Neuronal stem cell (in vitro differentiated cells): ENCODE measurements at regions not wholly inside any gene's neighbourhood (a gene's known extent, or its start where the extent isn't known, plus 50 kb on each side); places are given as distances from the start of the nearest gene placed in this dataset.

Experiments
- DNase-seq: peaks from one replicate; pipeline ENCODE4 v3.0.0-alpha.2; 2013; ENCODE audit warnings: low spot score
- H2AFZ ChIP-seq: one replicate; pipeline ENCODE4 v1.6.1; 2013; ENCODE audit warnings: mild to moderate bottlenecking, low read length, inconsistent platforms
- H2AK5ac ChIP-seq: 2 replicates; pipeline ENCODE4 v1.6.1; 2013; ENCODE audit warnings: low read depth, mild to moderate bottlenecking, inconsistent platforms, low read length, moderate library complexity, mixed read lengths
- H2BK120ac ChIP-seq: 2 replicates; pipeline ENCODE4 v1.6.1; 2013; ENCODE audit warnings: low read depth, mild to moderate bottlenecking, inconsistent platforms, low read length, moderate library complexity, mixed read lengths
- H2BK12ac ChIP-seq: one replicate; pipeline ENCODE4 v1.6.1; 2013; ENCODE audit warnings: low read length, inconsistent platforms
- H2BK15ac ChIP-seq: 2 replicates; pipeline ENCODE4 v1.6.1; 2013; ENCODE audit warnings: mild to moderate bottlenecking, low read length, inconsistent platforms, mixed read lengths
- H2BK5ac ChIP-seq: one replicate; pipeline ENCODE4 v1.6.1; 2013; ENCODE audit warnings: inconsistent platforms, mild to moderate bottlenecking, low read length, moderate library complexity
- H3K14ac ChIP-seq: one replicate; pipeline ENCODE4 v1.6.1; 2013; ENCODE audit warnings: low read length, inconsistent platforms
- H3K18ac ChIP-seq: 2 replicates; pipeline ENCODE4 v1.6.1; 2013; ENCODE audit warnings: low read length, inconsistent platforms
- H3K23ac ChIP-seq: 2 replicates; pipeline ENCODE4 v1.6.1; 2013; ENCODE audit warnings: low read depth, mild to moderate bottlenecking, mixed read lengths, low read length, inconsistent platforms; ENCODE audit not compliant: poor library complexity
- H3K27ac ChIP-seq: replicated peaks from 3 replicates; pipeline ENCODE4 v1.5.1; 2013; ENCODE audit warnings: low read length, inconsistent platforms
- H3K27me3 ChIP-seq, 3 experiments: 2 replicates each; pipeline ENCODE4 v1.6.1; 2013; ENCODE audit warnings: low read length in 3 of 3, mild to moderate bottlenecking in 2 of 3, inconsistent platforms in 1 of 3, low read depth in 1 of 3, mixed read lengths in 1 of 3, moderate library complexity in 1 of 3; ENCODE audit not compliant: control insufficient read depth in 3 of 3, insufficient read depth in 3 of 3
- H3K36me3 ChIP-seq, 2 donors: replicated peaks in 1 of 2; 2 replicates each; pipeline ENCODE4 v1.6.1; 2013; ENCODE audit warnings: low read length in 2 of 2; ENCODE audit not compliant: control insufficient read depth in 2 of 2, insufficient read depth in 2 of 2
- H3K4ac ChIP-seq: 2 replicates; pipeline ENCODE4 v1.6.1; 2013; ENCODE audit warnings: inconsistent platforms, mild to moderate bottlenecking, low read length, moderate library complexity
- H3K4me1 ChIP-seq, 2 donors: 1 replicate in 1 of 2; 2 replicates in 1 of 2; pipeline ENCODE4 v1.6.1; 2013; ENCODE audit warnings: low read length in 2 of 2, low read depth in 1 of 2; ENCODE audit not compliant: control insufficient read depth in 2 of 2, insufficient read depth in 1 of 2
- H3K4me2 ChIP-seq: one replicate; pipeline ENCODE4 v1.6.1; 2013; ENCODE audit warnings: mild to moderate bottlenecking, low read length, inconsistent platforms; ENCODE audit not compliant: insufficient read depth, poor library complexity, severe bottlenecking
- H3K4me3 ChIP-seq, 2 donors: 2 replicates each; pipeline ENCODE4 v1.5.1; 2013; ENCODE audit warnings: low read length in 2 of 2, mild to moderate bottlenecking in 2 of 2, inconsistent platforms in 1 of 2, moderate library complexity in 1 of 2
- H3K79me1 ChIP-seq: one replicate; pipeline ENCODE4 v1.6.1; 2013; ENCODE audit warnings: low read depth, mild to moderate bottlenecking, inconsistent platforms, low read length, moderate library complexity
- H3K9ac ChIP-seq: one replicate; pipeline ENCODE4 v1.6.1; 2013; ENCODE audit warnings: mild to moderate bottlenecking, low read depth, low read length, inconsistent platforms; ENCODE audit not compliant: poor library complexity
- H3K9me3 ChIP-seq, 2 donors: replicated peaks in 1 of 2; 2 replicates each; pipeline versions ENCODE3 to v1.6.1; 2013; ENCODE audit warnings: low read length in 2 of 2, mild to moderate bottlenecking in 2 of 2, inconsistent platforms in 1 of 2, low read depth in 1 of 2, mixed read lengths in 1 of 2, moderate library complexity in 1 of 2; ENCODE audit not compliant: control insufficient read depth in 2 of 2, insufficient read depth in 1 of 2
- H4K8ac ChIP-seq: one replicate; pipeline ENCODE4 v1.6.1; 2013; ENCODE audit warnings: low read depth, mild to moderate bottlenecking, inconsistent platforms, low read length, moderate library complexity
- H4K91ac ChIP-seq: one replicate; pipeline ENCODE4 v1.6.1; 2013; ENCODE audit warnings: low read length, low read depth, mild to moderate bottlenecking, inconsistent platforms; ENCODE audit not compliant: poor library complexity
- WGBS, 2 donors: extraction: QIAGEN DNeasy Blood & Tissue Kit; methylation state at CpG; one replicate each; pipeline ENCODE4 v1.1.7; 2013; ENCODE audit warnings: missing lambda C conversion rate in 2 of 2, mixed read lengths in 1 of 2; ENCODE audit not compliant: insufficient read length in 2 of 2, insufficient replicate concordance in 1 of 2; ENCODE audit errors: extremely low coverage in 2 of 2; 5-methylcytosine and 5-hydroxymethylcytosine counted together

DNA sequence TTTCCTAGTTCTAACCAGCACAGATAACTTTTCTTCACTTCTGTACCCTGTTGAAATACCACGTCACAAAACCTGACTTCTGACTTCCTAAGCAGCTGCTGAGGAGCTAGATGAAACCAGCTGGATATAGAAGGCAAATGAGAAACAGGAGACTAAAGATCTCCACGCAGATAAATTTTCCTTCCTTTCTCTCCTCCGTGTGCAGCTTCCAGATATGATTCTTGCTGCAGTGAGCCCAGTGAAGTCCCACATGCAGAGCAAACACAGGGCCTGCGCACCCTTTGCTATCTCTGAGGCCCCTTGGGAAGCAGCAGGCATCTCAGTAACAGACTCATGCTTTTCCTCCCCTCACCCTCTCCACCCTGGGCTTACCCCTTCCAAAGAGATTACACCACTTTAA is 1638.3 kb downstream of the MAT2B start:
- peaks cover 5 to 6% of the 10 kb centered on the region in 2 donors for H3K4me1 ChIP-seq
- no peak for DNase-seq
- H3K4ac ChIP-seq, result no peak overlapping the region
- no peak overlapping the region for H2BK120ac ChIP-seq
- no peaks in the 10 kb centered on the region for H3K79me1 ChIP-seq
- no peak overlapping the region for H2BK15ac ChIP-seq
- H3K27me3 ChIP-seq, result no peaks in the 10 kb centered on the region
- peak overlapping the region; percentile 55 for H3K18ac ChIP-seq
- H3K4me3 ChIP-seq, result no peak overlapping the region
- no peak overlapping the region for H4K8ac ChIP-seq
- no peaks in the 10 kb centered on the region for H3K9me3 ChIP-seq
- WGBS, 2 donors, result no CpG with 5 or more reads among the region's 4 CpGs
- no peak overlapping the region for H3K23ac ChIP-seq
- peak overlapping the region; percentile 92 for H2AFZ ChIP-seq
- no peak overlapping the region for H3K14ac ChIP-seq
- no peak overlapping the region for H3K4me2 ChIP-seq
- no peak overlapping the region for H2BK5ac ChIP-seq
- H3K36me3 ChIP-seq, result no peaks in the 10 kb centered on the region
- no peak overlapping the region for H4K91ac ChIP-seq
- no peak overlapping the region for H2BK12ac ChIP-seq
- H3K27ac ChIP-seq, result no peak overlapping the region
- H3K9ac ChIP-seq, result no peak overlapping the region
- no peak overlapping the region for H2AK5ac ChIP-seq

DNA sequence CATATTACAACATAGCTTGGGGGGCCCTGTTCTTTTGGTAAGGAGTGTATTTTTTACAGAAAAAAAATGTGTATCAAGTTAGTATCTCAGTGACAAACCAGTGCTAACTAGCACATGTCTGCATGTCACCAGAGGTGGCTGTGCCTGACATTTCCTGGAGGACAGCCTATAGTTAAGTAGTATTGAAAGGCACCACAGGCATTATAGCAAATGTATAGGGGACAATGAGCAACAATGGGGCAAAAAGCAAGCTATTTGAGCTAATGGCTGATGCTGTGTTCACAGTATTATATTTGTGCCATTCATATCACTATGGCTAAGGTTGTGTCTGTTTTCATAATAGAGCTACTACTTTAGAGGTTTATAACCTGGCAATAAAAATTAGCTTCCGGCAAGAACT is 1644.0 kb downstream of the MAT2B start:
- Histone ChIP-seq H3K27me3 (no peaks in the 10 kb centered on the region), H2BK5ac (no peak overlapping the region), H2AFZ (no peak overlapping the region), H4K91ac (no peak overlapping the region), H4K8ac (no peak overlapping the region), H3K4me2 (no peak overlapping the region), H3K9me3 (no peaks in the 10 kb centered on the region), H3K9ac (no peak overlapping the region), H2BK120ac (no peak overlapping the region), H2BK12ac (no peak overlapping the region), H2BK15ac (no peak overlapping the region), H3K4me3 (no peak overlapping the region), H3K36me3 (no peaks in the 10 kb centered on the region), H3K14ac (no peak overlapping the region), H3K79me1 (no peaks in the 10 kb centered on the region), H3K18ac (no peak overlapping the region), H3K4ac (no peak overlapping the region), H3K23ac (no peak overlapping the region), H2AK5ac (no peak overlapping the region), H3K27ac (no peak overlapping the region), H3K4me1 (peaks cover 1 to 2% of the 10 kb centered on the region in 2 donors)
- no CpG with 5 or more reads among the region's 1 CpG for WGBS, 2 donors
- no peak for DNase-seq

DNA sequence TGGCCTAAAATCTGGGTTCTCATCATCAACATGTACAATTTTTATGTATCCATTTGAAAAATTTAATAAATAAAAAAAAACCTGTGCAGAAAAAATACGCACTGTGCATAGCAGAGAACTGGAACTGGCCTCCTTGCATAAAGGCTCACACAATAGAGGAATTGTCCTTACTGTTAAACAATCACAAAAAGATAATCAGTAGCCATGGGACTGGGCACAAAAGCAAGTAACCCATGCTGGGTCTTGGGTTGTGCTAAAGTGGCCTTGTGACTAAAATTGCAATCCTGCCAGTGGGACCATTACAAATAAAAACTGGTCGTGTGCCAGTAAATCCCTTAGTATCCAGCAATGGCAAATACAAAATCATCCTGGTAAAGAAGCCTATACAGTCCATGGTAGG is 1646.6 kb downstream of the MAT2B start:
- no peak for DNase-seq
- no peak overlapping the region for H3K14ac ChIP-seq
- H2BK12ac ChIP-seq, result no peak overlapping the region
- no peak overlapping the region for H3K4me3 ChIP-seq
- H3K23ac ChIP-seq, result no peak overlapping the region
- no peak overlapping the region for H3K4ac ChIP-seq
- no peak overlapping the region for H2BK120ac ChIP-seq
- H3K18ac ChIP-seq, result no peak overlapping the region
- no peaks in the 10 kb centered on the region for H3K9me3 ChIP-seq
- no peak overlapping the region for H2BK15ac ChIP-seq
- H3K9ac ChIP-seq, result no peak overlapping the region
- no peak overlapping the region for H2AFZ ChIP-seq
- H4K8ac ChIP-seq, result no peak overlapping the region
- H3K36me3 ChIP-seq, result no peaks in the 10 kb centered on the region
- H3K4me2 ChIP-seq, result no peak overlapping the region
- no peak overlapping the region for H4K91ac ChIP-seq
- no peaks in the 10 kb centered on the region for H3K27me3 ChIP-seq
- no peak overlapping the region for H2BK5ac ChIP-seq
- WGBS, 2 donors, result no CpG with 5 or more reads among the region's 2 CpGs
- H3K27ac ChIP-seq, result no peak overlapping the region
- peaks cover 1 to 2% of the 10 kb centered on the region in 2 donors for H3K4me1 ChIP-seq
- no peak overlapping the region for H2AK5ac ChIP-seq
- no peaks in the 10 kb centered on the region for H3K79me1 ChIP-seq

- H2AK5ac ChIP-seq, result no peak overlapping the region
- peaks cover 0 to under 1% of the 10 kb centered on the region in 2 donors for H3K4me1 ChIP-seq
- no peak overlapping the region for H2AFZ ChIP-seq
- H4K91ac ChIP-seq, result no peak overlapping the region
- H3K36me3 ChIP-seq, result no peaks in the 10 kb centered on the region
- H4K8ac ChIP-seq, result no peak overlapping the region
- H3K27ac ChIP-seq, result no peak overlapping the region
- H2BK12ac ChIP-seq, result no peak overlapping the region
- no CpG with 5 or more reads among the region's 1 CpG for WGBS, 2 donors
- no peak overlapping the region for H3K18ac ChIP-seq
- H2BK120ac ChIP-seq, result no peak overlapping the region
- no peak overlapping the region for H3K4ac ChIP-seq
- no peak overlapping the region for H3K23ac ChIP-seq
- H3K9me3 ChIP-seq, result no peaks in the 10 kb centered on the region
- no peak overlapping the region for H3K4me2 ChIP-seq
- H3K4me3 ChIP-seq, result no peak overlapping the region
- H2BK5ac ChIP-seq, result no peak overlapping the region
- no peaks in the 10 kb centered on the region for H3K79me1 ChIP-seq
- H3K9ac ChIP-seq, result no peak overlapping the region
- H3K27me3 ChIP-seq, result no peaks in the 10 kb centered on the region
- H2BK15ac ChIP-seq, result no peak overlapping the region
- H3K14ac ChIP-seq, result no peak overlapping the region
- no peak for DNase-seq
Measured at GRCh38 chr5:165157219-165157618, 1651.8 kb downstream of the MAT2B start.
